ENCODE measurements at regions not wholly inside any gene's neighbourhood (a gene's known extent, or its start where the extent isn't known, plus 50 kb on each side); places are given as distances from the start of the nearest gene placed in this dataset.
"Not testable (repeated sequence)": the region's sequence is repeated elsewhere in the genome, so short reads cannot be mapped to it uniquely, and the experiment has no call there.

GRCh38 chr1:121080904-121081264 is 103.3 kb downstream of the FAM72B start:
- H3K27me3 ChIP-seq (replicated peaks); H3K36me3 ChIP-seq (replicated peaks); in situ Hi-C loops (cut with HindIII; ENCODE audit: low pct_ligation_motif_present, low sequenced_read_pairs); DNase-seq; H3K4me3 ChIP-seq (ENCODE audit: low read depth, low read length); H3K27ac ChIP-seq: not testable (repeated sequence)

DNA sequence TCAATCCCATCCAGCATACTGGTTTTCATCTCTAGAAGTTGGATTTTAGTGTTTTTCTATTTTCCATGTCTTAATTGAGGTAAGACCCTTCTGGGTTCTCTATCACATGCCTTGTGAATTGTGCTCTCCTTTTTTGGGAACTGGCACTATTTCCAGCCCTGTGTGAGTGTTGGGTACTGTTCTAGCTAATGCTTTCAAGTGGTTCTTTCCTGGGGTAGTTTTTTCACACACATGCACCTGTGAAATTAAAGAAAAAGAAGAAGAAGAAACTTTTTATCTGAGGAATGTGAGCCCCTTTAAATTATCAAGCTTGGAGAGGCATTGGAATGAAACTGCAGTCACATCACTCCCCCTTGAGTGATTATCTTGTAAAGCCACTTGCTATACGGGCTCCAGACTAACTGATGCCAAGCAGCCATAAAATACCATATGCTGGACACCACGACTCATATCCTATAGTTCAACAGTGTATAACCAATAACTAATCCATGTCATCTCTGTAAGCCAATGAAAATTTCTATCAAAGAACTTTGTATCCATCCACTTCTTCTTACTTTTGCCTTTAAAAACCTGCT is 102.4 kb downstream of the FAM72B start:
- H3K27ac ChIP-seq; H3K36me3 ChIP-seq (replicated peaks); H3K4me3 ChIP-seq (ENCODE audit: low read depth, low read length); in situ Hi-C loops (cut with HindIII; ENCODE audit: low pct_ligation_motif_present, low sequenced_read_pairs); DNase-seq; H3K27me3 ChIP-seq (replicated peaks): not testable (repeated sequence)

GRCh38 chr1:121082995-121083394 is 101.1 kb downstream of the FAM72B start:
- in situ Hi-C loops (cut with HindIII; ENCODE audit: low pct_ligation_motif_present, low sequenced_read_pairs); H3K27ac ChIP-seq; H3K4me3 ChIP-seq (ENCODE audit: low read depth, low read length); H3K27me3 ChIP-seq (replicated peaks); DNase-seq; H3K36me3 ChIP-seq (replicated peaks): not testable (repeated sequence)

DNA sequence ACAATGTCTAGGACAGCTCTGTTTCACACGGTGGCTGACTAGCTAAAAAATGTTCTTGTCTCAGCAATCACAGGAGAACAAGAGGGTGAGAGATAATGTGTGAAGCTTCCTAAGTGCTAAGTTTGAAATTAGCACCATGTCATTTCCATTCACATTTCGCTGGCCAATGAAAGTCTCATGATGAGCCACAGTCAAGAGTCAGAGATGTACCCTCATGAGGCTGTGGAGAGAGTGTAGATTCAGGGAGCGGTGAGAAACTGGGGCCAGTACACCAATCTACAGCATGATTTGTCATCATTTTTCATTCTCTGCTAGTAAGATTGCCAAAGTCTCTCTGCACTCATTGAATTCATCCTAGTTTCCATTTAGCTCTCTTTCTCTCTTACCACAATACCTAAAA is 97.9 kb downstream of the FAM72B start:
- in situ Hi-C loops (cut with HindIII; ENCODE audit: low pct_ligation_motif_present, low sequenced_read_pairs); H3K27me3 ChIP-seq (replicated peaks); H3K36me3 ChIP-seq (replicated peaks); H3K4me3 ChIP-seq (ENCODE audit: low read depth, low read length); DNase-seq; H3K27ac ChIP-seq: not testable (repeated sequence)

DNA sequence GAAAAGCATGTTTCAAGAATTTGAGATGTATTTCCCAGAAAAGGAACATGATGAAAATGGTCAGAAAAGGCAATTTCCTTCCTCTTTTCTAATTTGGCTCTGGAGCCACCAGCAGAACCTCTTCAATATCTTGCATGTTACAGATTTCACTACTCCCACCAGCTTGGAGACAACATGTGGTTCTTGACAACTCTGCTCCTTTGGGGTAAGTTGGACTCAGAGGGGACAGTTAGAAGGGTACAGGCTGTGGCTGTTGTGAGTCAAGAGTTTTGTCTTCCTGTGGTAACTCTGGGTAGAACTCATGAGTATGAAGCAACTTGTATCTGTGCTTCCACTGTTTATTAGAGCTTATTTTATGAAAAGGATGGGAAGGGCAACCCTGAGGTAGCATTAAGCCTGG is 96.9 kb downstream of the FAM72B start:
- DNase-seq; H3K36me3 ChIP-seq (replicated peaks); in situ Hi-C loops (cut with HindIII; ENCODE audit: low pct_ligation_motif_present, low sequenced_read_pairs); H3K4me3 ChIP-seq (ENCODE audit: low read depth, low read length); H3K27me3 ChIP-seq (replicated peaks); H3K27ac ChIP-seq: not testable (repeated sequence)

DNA sequence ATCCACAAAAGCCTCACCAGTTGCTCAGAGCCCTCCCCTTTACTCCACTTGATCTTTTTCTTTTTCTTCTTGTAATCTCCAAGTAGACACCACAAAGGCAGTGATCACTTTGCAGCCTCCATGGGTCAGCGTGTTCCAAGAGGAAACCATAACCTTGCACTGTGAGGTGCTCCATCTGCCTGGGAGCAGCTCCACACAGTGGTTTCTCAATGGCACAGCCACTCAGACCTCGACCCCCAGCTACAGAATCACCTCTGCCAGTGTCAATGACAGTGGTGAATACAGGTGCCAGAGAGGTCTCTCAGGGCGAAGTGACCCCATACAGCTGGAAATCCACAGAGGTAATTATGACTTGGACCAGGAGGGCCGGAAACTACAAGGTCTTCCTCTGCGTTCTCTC is 95.6 kb downstream of the FAM72B start:
- H3K27ac ChIP-seq; H3K36me3 ChIP-seq (replicated peaks); H3K4me3 ChIP-seq (ENCODE audit: low read depth, low read length); H3K27me3 ChIP-seq (replicated peaks); DNase-seq; in situ Hi-C loops (cut with HindIII; ENCODE audit: low pct_ligation_motif_present, low sequenced_read_pairs): not testable (repeated sequence)

DNA sequence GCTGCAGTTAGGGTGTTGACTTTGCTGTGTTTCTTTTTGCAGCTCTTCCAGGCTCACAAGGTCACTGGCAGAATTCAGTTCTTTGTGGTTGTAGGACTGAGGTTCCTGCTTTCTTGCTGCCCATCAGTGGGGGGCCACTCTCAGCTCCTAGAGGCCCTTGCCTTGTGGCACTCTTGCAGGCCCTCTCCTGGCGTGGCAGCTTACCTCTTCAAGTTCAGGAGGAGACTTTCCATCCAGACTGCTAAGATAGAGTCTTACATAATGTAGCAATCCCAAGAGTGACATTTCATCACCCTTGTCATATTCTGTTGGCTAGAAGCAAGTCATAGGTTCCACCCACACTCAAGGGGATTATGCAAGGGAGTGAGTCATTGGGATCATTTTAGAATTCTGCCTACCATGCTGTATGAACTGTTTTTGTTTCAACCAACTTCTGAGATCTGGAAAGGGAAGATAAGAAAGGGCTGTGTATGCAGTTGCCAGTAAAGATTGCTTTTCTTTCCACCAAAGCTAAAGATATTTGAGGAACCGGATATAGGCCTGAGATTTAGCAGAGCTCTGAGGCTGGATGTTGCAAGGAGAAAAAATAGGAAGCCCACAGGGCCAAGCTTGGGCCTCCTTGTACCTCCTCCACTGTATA is 91.7 kb downstream of the FAM72B start:
- H3K36me3 ChIP-seq (replicated peaks); in situ Hi-C loops (cut with HindIII; ENCODE audit: low pct_ligation_motif_present, low sequenced_read_pairs); H3K27me3 ChIP-seq (replicated peaks); H3K27ac ChIP-seq; H3K4me3 ChIP-seq (ENCODE audit: low read depth, low read length): not testable (repeated sequence)
- DNase-seq: peak; percentile 10

- H3K27me3 ChIP-seq (replicated peaks); H3K4me3 ChIP-seq (ENCODE audit: low read depth, low read length); H3K27ac ChIP-seq; DNase-seq; H3K36me3 ChIP-seq (replicated peaks); in situ Hi-C loops (cut with HindIII; ENCODE audit: low pct_ligation_motif_present, low sequenced_read_pairs): not testable (repeated sequence)
Measured at GRCh38 chr1:121095014-121095413, 89.1 kb downstream of the FAM72B start.

DNA sequence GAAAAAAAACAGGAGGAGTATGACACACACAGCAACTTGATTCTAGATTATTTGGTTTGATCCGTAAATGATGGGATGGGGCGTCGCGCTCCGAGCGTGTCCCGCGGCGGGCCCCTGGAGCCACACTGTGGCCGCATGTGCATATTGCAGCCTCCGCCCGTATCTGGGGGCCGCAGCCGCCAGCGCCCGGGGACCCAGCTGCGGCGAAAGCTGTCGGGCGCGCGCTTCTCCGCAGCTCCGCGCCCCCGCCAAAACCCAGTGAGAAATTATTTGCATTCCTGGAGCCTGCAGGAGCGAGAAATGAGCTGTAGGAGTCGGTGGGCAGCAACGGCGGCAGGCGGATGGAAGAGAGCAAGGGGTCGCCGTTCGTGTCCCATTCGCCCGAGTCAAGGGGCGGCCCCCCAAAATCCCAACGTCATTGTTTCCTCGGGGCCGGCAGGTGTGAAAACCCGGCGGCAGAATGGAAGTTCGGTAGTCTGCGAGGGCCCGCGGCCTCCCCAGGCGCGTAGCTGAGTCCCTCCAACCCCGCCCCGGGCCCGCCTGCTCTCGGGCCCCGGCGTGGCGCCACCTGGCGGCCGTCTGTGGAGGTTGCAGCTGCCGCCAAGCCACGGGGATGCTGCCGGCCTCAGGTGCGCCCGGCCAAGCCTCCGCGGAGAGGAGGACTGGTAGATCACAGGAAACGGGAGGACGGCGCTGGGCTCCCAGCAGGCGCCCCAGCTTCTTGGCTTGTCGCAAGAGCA is 86.8 kb downstream of the FAM72B start:
- H3K27me3 ChIP-seq (replicated peaks); H3K36me3 ChIP-seq (replicated peaks); H3K27ac ChIP-seq; in situ Hi-C loops (cut with HindIII; ENCODE audit: low pct_ligation_motif_present, low sequenced_read_pairs); H3K4me3 ChIP-seq (ENCODE audit: low read depth, low read length): not testable (repeated sequence)
- peak; percentile 37 for DNase-seq
- TF ChIP-seq, protein P1, sequence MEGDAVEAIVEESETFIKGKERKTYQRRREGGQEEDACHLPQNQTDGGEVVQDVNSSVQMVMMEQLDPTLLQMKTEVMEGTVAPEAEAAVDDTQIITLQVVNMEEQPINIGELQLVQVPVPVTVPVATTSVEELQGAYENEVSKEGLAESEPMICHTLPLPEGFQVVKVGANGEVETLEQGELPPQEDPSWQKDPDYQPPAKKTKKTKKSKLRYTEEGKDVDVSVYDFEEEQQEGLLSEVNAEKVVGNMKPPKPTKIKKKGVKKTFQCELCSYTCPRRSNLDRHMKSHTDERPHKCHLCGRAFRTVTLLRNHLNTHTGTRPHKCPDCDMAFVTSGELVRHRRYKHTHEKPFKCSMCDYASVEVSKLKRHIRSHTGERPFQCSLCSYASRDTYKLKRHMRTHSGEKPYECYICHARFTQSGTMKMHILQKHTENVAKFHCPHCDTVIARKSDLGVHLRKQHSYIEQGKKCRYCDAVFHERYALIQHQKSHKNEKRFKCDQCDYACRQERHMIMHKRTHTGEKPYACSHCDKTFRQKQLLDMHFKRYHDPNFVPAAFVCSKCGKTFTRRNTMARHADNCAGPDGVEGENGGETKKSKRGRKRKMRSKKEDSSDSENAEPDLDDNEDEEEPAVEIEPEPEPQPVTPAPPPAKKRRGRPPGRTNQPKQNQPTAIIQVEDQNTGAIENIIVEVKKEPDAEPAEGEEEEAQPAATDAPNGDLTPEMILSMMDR (IDR thresholded peaks at IDR 0.05; ENCODE audit: low read depth, low read length, missing control alignments): peak; percentile 49

DNA sequence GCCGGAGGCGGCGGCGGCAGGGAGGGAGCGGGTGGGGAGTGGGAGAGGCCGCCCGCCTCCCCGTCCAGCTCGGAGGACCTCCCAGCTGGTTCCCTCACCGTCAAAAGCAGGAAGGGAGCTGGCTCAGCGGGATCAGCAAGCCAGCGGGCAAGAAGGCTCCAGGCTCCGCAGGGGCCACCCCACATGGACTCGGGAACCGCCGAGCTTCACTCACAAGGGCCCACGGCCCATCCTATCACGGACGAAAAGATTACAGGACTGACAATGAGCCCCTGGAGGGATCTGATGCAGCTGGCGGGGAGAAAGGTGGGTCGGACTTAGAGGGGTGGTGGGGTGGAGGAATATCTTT is 86.3 kb downstream of the FAM72B start:
- in situ Hi-C loops (cut with HindIII; ENCODE audit: low pct_ligation_motif_present, low sequenced_read_pairs); H3K4me3 ChIP-seq (ENCODE audit: low read depth, low read length); H3K27ac ChIP-seq; H3K36me3 ChIP-seq (replicated peaks); H3K27me3 ChIP-seq (replicated peaks); DNase-seq: not testable (repeated sequence)

- H3K4me3 ChIP-seq (ENCODE audit: low read depth, low read length); H3K36me3 ChIP-seq (replicated peaks); in situ Hi-C loops (cut with HindIII; ENCODE audit: low pct_ligation_motif_present, low sequenced_read_pairs); DNase-seq; H3K27me3 ChIP-seq (replicated peaks); H3K27ac ChIP-seq: not testable (repeated sequence)
Measured at GRCh38 chr1:121109025-121109424, 75.1 kb downstream of the FAM72B start.

GRCh38 chr1:121116522-121117297 is 67.4 kb downstream of the FAM72B start:
- peak overlapping the region; percentile 39 for H3K4me3 ChIP-seq (ENCODE audit: low read depth, low read length)

GRCh38 chr1:121117298-121117611 is 66.9 kb downstream of the FAM72B start:
- peak overlapping the region; percentile 35 for H3K4me3 ChIP-seq (ENCODE audit: low read depth, low read length)
- H3K27ac ChIP-seq; H3K36me3 ChIP-seq (replicated peaks); in situ Hi-C loops (cut with HindIII; ENCODE audit: low pct_ligation_motif_present, low sequenced_read_pairs); H3K27me3 ChIP-seq (replicated peaks): not testable (repeated sequence)
- peak; percentile 34 for DNase-seq

More at GRCh38 chr1:121116522-121117297, 67.4 kb downstream of the FAM72B start:
- H3K27me3 ChIP-seq (replicated peaks); in situ Hi-C loops (cut with HindIII; ENCODE audit: low pct_ligation_motif_present, low sequenced_read_pairs); H3K36me3 ChIP-seq (replicated peaks); H3K27ac ChIP-seq: not testable (repeated sequence)
- peak; percentile 3 for DNase-seq
